Tibial artery (tissue), 4 donors: ENCODE measurements at regions not wholly inside any gene's neighbourhood (a gene's known extent, or its start where the extent isn't known, plus 50 kb on each side); places are given as distances from the start of the nearest gene placed in this dataset.
"Not testable (repeated sequence)": the region's sequence is repeated elsewhere in the genome, so short reads cannot be mapped to it uniquely, and the experiment has no call there.

ENCODE experiments used
- DNase-seq, 2 donors: peaks; one replicate each; pipeline ENCODE4 v3.0.0-alpha.2; 2019
- H3K27ac ChIP-seq, 2 donors: fragments of 200-600 bp; sonication (generic) in 1 of 2; 1 replicate in 1 of 2; 2 replicates in 1 of 2; pipeline ENCODE4 v1.5.1; 2018 to 2019; ENCODE audit warnings: mild to moderate bottlenecking in 1 of 2
- H3K27me3 ChIP-seq, 2 donors: fragments of 200-600 bp; sonication (generic) in 1 of 2; one replicate each; pipeline versions ENCODE4 v1.5.1 to v1.6.0; 2016 to 2019
- H3K36me3 ChIP-seq, 3 donors: fragments of 200-600 bp; sonication (generic) in 2 of 3; one replicate each; pipeline ENCODE4 v1.5.1; 2016 to 2019; ENCODE audit warnings: mild to moderate bottlenecking in 2 of 3
- H3K4me1 ChIP-seq, 4 donors: fragments of 200-600 bp; sonication (generic) in 2 of 4; 1 replicate in 3 of 4; 2 replicates in 1 of 4; pipeline ENCODE4 v1.5.1; 2016 to 2019
- H3K4me3 ChIP-seq, 2 donors: fragments of 200-600 bp; sonication (generic) in 1 of 2; 1 replicate in 1 of 2; 2 replicates in 1 of 2; pipeline ENCODE4 v1.5.1; 2018 to 2019; ENCODE audit warnings: mild to moderate bottlenecking in 2 of 2
- H3K9me3 ChIP-seq, 3 donors: fragments of 200-600 bp; sonication (generic) in 1 of 3; one replicate each; pipeline ENCODE4 v1.5.1; 2016 to 2019
- intact Hi-C: fragments of 100-400 bp; cut with DNase I; formaldehyde crosslinking; loops from one replicate; pipeline ENCODE4 v1.15.0; 2023; ENCODE audit warnings: low total_unique reads
- TF ChIP-seq, protein P1 (sequence below), 2 experiments: fragments of 200-600 bp in 1 of 2; fragments of 450-650 bp in 1 of 2; IDR thresholded peaks; one replicate each; pipeline ENCODE4 v1.5.1; 2017 to 2019; ENCODE audit warnings: antibody characterized with exemption in 2 of 2, mild to moderate bottlenecking in 1 of 2, moderate library complexity in 1 of 2

DNA sequence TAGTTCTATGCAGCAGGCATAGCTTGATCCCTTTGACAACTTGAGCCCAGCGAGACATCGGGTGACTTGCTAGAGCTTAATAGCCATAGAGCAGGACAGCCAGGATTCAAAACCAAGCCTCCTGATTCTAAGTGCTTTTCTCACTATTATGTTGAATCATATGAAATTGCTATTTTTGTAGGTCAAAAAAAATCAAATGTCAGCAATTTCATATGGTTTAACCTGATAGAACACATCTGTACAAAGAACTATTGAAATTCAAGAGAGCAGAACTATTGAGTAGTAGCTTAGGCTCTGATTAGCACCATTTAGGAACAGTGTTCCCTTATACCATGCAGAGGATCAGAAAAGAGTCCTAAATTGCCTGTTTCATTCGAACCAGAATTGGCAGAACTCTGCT is 132.0 kb downstream of the EMP1 start:
- no peak overlapping the region for H3K27ac ChIP-seq
- TF ChIP-seq, protein P1, sequence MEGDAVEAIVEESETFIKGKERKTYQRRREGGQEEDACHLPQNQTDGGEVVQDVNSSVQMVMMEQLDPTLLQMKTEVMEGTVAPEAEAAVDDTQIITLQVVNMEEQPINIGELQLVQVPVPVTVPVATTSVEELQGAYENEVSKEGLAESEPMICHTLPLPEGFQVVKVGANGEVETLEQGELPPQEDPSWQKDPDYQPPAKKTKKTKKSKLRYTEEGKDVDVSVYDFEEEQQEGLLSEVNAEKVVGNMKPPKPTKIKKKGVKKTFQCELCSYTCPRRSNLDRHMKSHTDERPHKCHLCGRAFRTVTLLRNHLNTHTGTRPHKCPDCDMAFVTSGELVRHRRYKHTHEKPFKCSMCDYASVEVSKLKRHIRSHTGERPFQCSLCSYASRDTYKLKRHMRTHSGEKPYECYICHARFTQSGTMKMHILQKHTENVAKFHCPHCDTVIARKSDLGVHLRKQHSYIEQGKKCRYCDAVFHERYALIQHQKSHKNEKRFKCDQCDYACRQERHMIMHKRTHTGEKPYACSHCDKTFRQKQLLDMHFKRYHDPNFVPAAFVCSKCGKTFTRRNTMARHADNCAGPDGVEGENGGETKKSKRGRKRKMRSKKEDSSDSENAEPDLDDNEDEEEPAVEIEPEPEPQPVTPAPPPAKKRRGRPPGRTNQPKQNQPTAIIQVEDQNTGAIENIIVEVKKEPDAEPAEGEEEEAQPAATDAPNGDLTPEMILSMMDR (IDR thresholded peaks at IDR 0.05): no peak
- H3K36me3 ChIP-seq: no peaks in the 10 kb centered on the region
- H3K9me3 ChIP-seq: no peaks in the 10 kb centered on the region
- peaks cover 0 to 2% of the 10 kb centered on the region in 2 donors for H3K27me3 ChIP-seq
- H3K4me1 ChIP-seq: no peaks in the 10 kb centered on the region
- DNase-seq: no peak
- intact Hi-C loops: no loop called here
- no peak overlapping the region for H3K4me3 ChIP-seq

- H3K27ac ChIP-seq: no peak overlapping the region
- TF ChIP-seq, protein P1 (IDR thresholded peaks at IDR 0.05): no peak
- peaks cover 0 to 2% of the 10 kb centered on the region in 2 donors for H3K27me3 ChIP-seq
- H3K36me3 ChIP-seq: no peaks in the 10 kb centered on the region
- no peaks in the 10 kb centered on the region for H3K4me1 ChIP-seq
- H3K4me3 ChIP-seq: no peak overlapping the region
- no peak for DNase-seq
- intact Hi-C loops: no loop called here
- H3K9me3 ChIP-seq: no peaks in the 10 kb centered on the region
These were observed 129.6 kb downstream of the EMP1 start for GRCh38 chr12:13326076-13326475.

DNA sequence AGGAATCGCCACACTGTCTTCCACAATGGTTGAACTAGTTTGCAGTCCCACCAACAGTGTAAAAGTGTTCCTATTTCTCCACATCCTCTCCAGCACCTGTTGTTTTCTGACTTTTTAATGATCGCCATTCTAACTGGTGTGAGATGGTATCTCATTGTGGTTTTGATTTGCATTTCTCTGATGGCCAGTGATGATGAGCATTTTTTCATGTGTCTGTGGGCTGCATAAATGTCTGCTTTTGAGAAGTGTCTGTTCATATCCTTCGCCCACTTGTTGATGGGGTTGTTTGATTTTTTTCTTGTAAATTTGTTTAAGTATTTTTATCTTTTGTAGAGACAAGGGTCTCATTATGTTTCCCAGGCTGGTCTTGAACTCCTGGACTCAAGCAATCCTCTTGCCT is 128.5 kb downstream of the EMP1 start:
- DNase-seq, H3K4me1 ChIP-seq, H3K27ac ChIP-seq, intact Hi-C loops, H3K9me3 ChIP-seq, H3K4me3 ChIP-seq, H3K27me3 ChIP-seq, H3K36me3 ChIP-seq: not testable (repeated sequence)

DNA sequence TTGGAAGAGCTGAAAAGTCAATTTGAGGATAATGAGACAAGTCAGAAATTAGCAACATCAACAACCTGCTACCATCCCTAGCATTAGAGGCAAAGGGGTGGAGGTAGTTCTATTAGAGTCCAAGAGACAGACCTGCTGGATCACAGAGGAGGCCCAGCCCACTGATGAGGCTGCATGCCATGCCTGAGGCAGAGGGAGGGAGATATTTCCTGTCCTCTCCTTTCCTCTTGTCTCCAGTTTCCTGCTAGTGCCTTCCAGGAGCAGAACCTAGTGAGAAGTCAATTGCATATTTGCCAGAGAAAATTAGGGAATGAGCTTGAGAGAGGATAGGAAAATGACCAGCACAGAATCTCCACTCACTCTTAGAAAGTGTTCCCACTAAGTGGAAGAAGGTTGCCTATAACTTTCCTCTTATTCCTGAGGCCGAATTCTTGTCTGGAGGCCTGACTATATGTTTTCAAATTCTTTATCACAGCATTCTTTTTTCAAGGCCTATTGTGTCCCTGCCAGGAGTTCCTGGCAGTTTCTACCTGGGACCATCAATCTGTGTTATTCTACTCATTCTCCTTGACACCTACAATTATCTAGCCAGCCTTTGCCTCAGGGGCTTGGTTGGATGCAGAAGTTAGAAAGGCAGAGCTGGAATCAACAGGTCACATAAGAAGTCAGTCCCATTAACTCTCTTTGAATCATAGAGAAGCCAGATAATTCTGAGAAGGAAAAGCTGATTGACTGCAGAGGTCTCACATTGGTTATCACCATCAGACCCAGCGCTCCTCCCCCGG is 121.9 kb downstream of the EMP1 start:
- no peak for DNase-seq
- intact Hi-C loops: no loop called here
- no peak overlapping the region for H3K27ac ChIP-seq
- peaks cover 0 to 4% (median 0%) of the 10 kb centered on the region in 3 donors for H3K9me3 ChIP-seq
- no peaks in the 10 kb centered on the region for H3K36me3 ChIP-seq
- no peaks in the 10 kb centered on the region for H3K4me1 ChIP-seq
- no peak overlapping the region for H3K4me3 ChIP-seq
- no peaks in the 10 kb centered on the region for H3K27me3 ChIP-seq
- TF ChIP-seq, protein P1 (IDR thresholded peaks at IDR 0.05): no peak

DNA sequence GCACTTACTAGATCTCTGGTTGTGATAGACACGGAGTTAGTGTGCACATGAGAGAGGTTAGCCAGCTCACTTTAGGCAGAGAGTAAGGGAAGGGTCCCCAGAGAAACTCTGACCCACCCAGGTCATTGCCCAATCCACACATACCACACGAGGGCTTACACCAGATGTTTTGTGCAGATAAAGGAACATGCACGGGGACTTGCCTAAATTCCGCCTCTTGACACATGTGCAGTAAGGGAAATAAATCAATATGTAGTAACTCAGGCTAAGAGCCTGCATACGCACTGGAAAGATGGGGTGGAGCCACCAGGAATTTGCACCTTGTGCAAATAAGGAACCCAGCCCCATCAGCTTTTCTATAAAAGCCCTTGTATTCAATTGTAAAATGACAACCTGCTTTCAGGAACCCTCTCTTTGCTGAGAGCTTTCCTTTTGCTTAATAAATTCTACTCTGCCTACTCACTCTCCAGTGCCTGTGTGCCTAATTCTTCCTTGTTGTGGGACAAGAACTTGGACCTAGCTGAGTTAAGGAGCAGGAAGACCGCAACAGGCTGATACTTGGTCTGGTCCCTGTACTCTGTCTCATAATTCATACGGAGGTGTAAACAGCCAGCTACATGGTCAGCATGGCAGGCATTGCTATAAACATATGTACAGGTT is 120.2 kb downstream of the EMP1 start:
- Histone ChIP-seq H3K4me3 (no peak overlapping the region), H3K27me3 (no peaks in the 10 kb centered on the region), H3K9me3 (peaks cover 0 to 4% (median 0%) of the 10 kb centered on the region in 3 donors), H3K36me3 (no peaks in the 10 kb centered on the region), H3K27ac (no peak overlapping the region), H3K4me1 (no peaks in the 10 kb centered on the region)
- intact Hi-C loops: no loop called here
- no peak for DNase-seq
- TF ChIP-seq, protein P1 (IDR thresholded peaks at IDR 0.05): no peak

GRCh38 chr12:13313886-13314285 is 117.4 kb downstream of the EMP1 start:
- Histone ChIP-seq H3K27ac (no peak overlapping the region), H3K4me3 (no peak overlapping the region), H3K36me3 (no peaks in the 10 kb centered on the region), H3K4me1 (no peaks in the 10 kb centered on the region), H3K9me3 (peaks cover 0 to 4% (median 0%) of the 10 kb centered on the region in 3 donors), H3K27me3 (no peaks in the 10 kb centered on the region)
- TF ChIP-seq, protein P1 (IDR thresholded peaks at IDR 0.05): no peak
- intact Hi-C loops: no loop called here
- no peak for DNase-seq
